CD4-positive, alpha-beta T cell treated with Interleukin-17A for 4 hours (primary cell): ENCODE measurements at regions not wholly inside any gene's neighbourhood (a gene's known extent, or its start where the extent isn't known, plus 50 kb on each side); places are given as distances from the start of the nearest gene placed in this dataset.

Experiments
- DNase-seq: peaks from one replicate; pipeline ENCODE4 v3.0.0-alpha.2; 2020; ENCODE audit warnings: mixed read lengths

- no peak for DNase-seq
Observed at GRCh38 chr9:1713841-1714240, 301.3 kb upstream of the SMARCA2 start.

- DNase-seq, result no peak
Observed at GRCh38 chr9:1717882-1718281, 297.3 kb upstream of the SMARCA2 start.

GRCh38 chr9:1718836-1719235, 296.3 kb upstream of the SMARCA2 start:
- no peak for DNase-seq

- DNase-seq, result no peak
Observed at GRCh38 chr9:1721196-1721595, 294.0 kb upstream of the SMARCA2 start.

- no peak for DNase-seq
Observed at GRCh38 chr9:1722404-1722803, 292.7 kb upstream of the SMARCA2 start.

GRCh38 chr9:1723522-1724015, 291.6 kb upstream of the SMARCA2 start:
- no peak for DNase-seq

GRCh38 chr9:1726993-1727759, 288.0 kb upstream of the SMARCA2 start:
- no peak for DNase-seq

GRCh38 chr9:1729631-1730030, 285.5 kb upstream of the SMARCA2 start:
- DNase-seq, result no peak

- DNase-seq, result no peak
Observed at GRCh38 chr9:1732670-1733069, 282.5 kb upstream of the SMARCA2 start.

GRCh38 chr9:1738511-1739100, 276.5 kb upstream of the SMARCA2 start:
- DNase-seq, result no peak

GRCh38 chr9:1743121-1743960, 271.8 kb upstream of the SMARCA2 start:
- DNase-seq, result no peak

GRCh38 chr9:1745980-1746379, 269.2 kb upstream of the SMARCA2 start:
- no peak for DNase-seq

- no peak for DNase-seq
Observed at GRCh38 chr9:1747417-1747967, 267.7 kb upstream of the SMARCA2 start.

- no peak for DNase-seq
Observed at GRCh38 chr9:1748407-1748806, 266.7 kb upstream of the SMARCA2 start.

GRCh38 chr9:1757186-1757585, 258.0 kb upstream of the SMARCA2 start:
- DNase-seq, result no peak

- DNase-seq, result no peak
Observed at GRCh38 chr9:1759009-1759408, 256.1 kb upstream of the SMARCA2 start.

GRCh38 chr9:1759771-1760300, 255.3 kb upstream of the SMARCA2 start:
- DNase-seq, result no peak

- DNase-seq, result no peak
Observed at GRCh38 chr9:1761807-1762206, 253.3 kb upstream of the SMARCA2 start.

- DNase-seq, result no peak
Observed at GRCh38 chr9:1766042-1766441, 249.1 kb upstream of the SMARCA2 start.

GRCh38 chr9:1768561-1768960, 246.6 kb upstream of the SMARCA2 start:
- DNase-seq, result no peak

- DNase-seq, result no peak
Observed at GRCh38 chr9:1771094-1771789, 243.9 kb upstream of the SMARCA2 start.

- DNase-seq, result no peak
Observed at GRCh38 chr9:1775230-1775629, 239.9 kb upstream of the SMARCA2 start.
